Lung (tissue), 11 donors: ENCODE measurements at regions not wholly inside any gene's neighbourhood (a gene's known extent, or its start where the extent isn't known, plus 50 kb on each side); places are given as distances from the start of the nearest gene placed in this dataset.

Source experiments
- ATAC-seq: fragments of 200-7000 bp; cut with Tn5 transposase; one replicate; pipeline ENCODE4 v1.9.1; 2020; ENCODE audit warnings: moderate number of reproducible peaks; ENCODE audit not compliant: insufficient read depth, low FRiP score
- DNase-seq, 3 donors: peaks; one replicate each; pipeline ENCODE4 v3.0.0-alpha.2; 2013 to 2017
- H3K27ac ChIP-seq, 2 donors: one replicate each; pipeline ENCODE4 v1.5.1; 2013; ENCODE audit warnings: mild to moderate bottlenecking in 2 of 2, moderate library complexity in 2 of 2, control low read depth in 1 of 2, inconsistent platforms in 1 of 2, low read depth in 1 of 2, low read length in 1 of 2
- H3K27me3 ChIP-seq, 3 donors: one replicate each; pipeline ENCODE4 v1.5.1; 2013; ENCODE audit warnings: low read length in 2 of 3; ENCODE audit not compliant: control insufficient read depth in 3 of 3, insufficient read depth in 3 of 3
- H3K36me3 ChIP-seq, 4 donors: one replicate each; pipeline ENCODE4 v1.5.1; 2013; ENCODE audit warnings: low read length in 4 of 4, mild to moderate bottlenecking in 1 of 4, moderate library complexity in 1 of 4; ENCODE audit not compliant: control insufficient read depth in 4 of 4, insufficient read depth in 4 of 4
- H3K4me1 ChIP-seq, 5 donors: one replicate each; pipeline ENCODE4 v1.5.1; 2013; ENCODE audit warnings: low read length in 5 of 5, mild to moderate bottlenecking in 2 of 5, moderate library complexity in 1 of 5; ENCODE audit not compliant: control insufficient read depth in 5 of 5, insufficient read depth in 5 of 5
- H3K4me3 ChIP-seq: one replicate; pipeline ENCODE4 v1.5.1; 2013; ENCODE audit warnings: mild to moderate bottlenecking, control low read depth, moderate library complexity
- H3K9ac ChIP-seq, 2 donors: one replicate each; pipeline ENCODE4 v1.5.1; 2013; ENCODE audit warnings: low read length in 2 of 2, control low read depth in 1 of 2; ENCODE audit not compliant: insufficient read depth in 1 of 2
- H3K9me3 ChIP-seq, 4 donors: one replicate each; pipeline ENCODE4 v1.5.1; 2013; ENCODE audit warnings: low read length in 3 of 4, mild to moderate bottlenecking in 1 of 4, moderate library complexity in 1 of 4; ENCODE audit not compliant: control insufficient read depth in 4 of 4, insufficient read depth in 3 of 4
- WGBS, 2 donors: extraction: QIAGEN DNeasy Blood & Tissue Kit; methylation state at CpG; one replicate each; pipeline ENCODE4 v1.1.7; 2013; 5-methylcytosine and 5-hydroxymethylcytosine counted together
- TF ChIP-seq, protein P1 (sequence below): IDR thresholded peaks from 2 replicates; pipeline ENCODE4 v1.5.1; 2012; ENCODE audit warnings: mild to moderate bottlenecking; ENCODE audit errors: control extremely low read depth, extremely low read depth
- donor health status: control.
- donor health status: control.
- donor health status: Bipolar disorder and iron deficiency.
- donor health status: healthy.
- donor health status: DM: yes; HTN: yes; CAD: no.

DNA sequence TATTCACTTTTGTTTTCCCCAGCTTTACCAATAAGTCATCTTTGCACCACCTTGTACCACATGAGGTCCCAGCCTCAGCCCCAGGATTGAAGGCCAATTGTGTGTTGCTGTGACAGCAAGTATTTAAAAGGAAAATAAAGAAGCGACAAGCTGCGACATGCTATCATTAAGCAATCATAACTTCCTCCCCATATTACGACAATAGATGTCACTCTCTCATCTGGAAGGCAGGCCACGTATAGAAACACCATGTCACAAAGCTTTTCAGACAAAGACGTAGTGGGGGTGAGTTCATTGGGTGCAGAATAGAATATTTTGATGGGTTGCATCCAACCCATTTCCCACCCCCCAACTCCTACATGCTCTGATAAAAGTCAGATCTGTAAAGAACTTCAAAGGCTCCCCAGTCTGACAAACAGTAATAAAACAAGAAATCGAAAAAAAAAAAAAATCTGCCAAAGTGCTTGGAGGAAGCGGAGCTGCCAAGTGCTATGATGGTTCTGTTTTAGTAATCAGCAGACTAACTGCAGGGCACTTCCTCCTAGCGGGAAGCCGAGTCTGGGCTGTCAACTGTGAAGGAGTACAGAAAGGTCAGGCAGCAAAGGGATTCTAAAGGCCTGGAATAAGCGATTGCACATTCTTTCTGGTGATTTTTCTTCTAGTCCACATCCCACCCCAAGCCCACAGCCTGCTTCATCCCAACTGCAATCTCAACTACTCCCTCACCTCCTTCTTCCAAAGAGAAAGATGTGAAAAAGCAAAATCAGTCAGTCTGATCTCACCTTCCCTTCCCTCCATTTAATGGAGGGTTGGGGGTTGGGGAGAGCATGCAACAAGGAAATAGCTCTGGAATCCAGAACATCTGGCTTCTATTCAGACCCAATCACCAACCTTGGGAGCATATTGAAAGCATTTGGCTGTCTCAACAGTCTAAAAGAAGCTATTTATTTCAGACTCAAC lies 131.4 kb upstream of the UBASH3B start:
- ATAC-seq (no peak), DNase-seq (peak; percentile 78 to 90 (median 86))
- Histone ChIP-seq H3K27ac (peak overlapping the region in 1 of 2 donors; percentile 63), H3K4me3 (no peak overlapping the region), H3K27me3 (no peaks in the 10 kb centered on the region), H3K4me1 (peaks cover 0 to 22% (median 6%) of the 10 kb centered on the region in 5 donors), H3K36me3 (no peaks in the 10 kb centered on the region), H3K9me3 (no peaks in the 10 kb centered on the region), H3K9ac (no peak overlapping the region)
- TF ChIP-seq, protein P1, sequence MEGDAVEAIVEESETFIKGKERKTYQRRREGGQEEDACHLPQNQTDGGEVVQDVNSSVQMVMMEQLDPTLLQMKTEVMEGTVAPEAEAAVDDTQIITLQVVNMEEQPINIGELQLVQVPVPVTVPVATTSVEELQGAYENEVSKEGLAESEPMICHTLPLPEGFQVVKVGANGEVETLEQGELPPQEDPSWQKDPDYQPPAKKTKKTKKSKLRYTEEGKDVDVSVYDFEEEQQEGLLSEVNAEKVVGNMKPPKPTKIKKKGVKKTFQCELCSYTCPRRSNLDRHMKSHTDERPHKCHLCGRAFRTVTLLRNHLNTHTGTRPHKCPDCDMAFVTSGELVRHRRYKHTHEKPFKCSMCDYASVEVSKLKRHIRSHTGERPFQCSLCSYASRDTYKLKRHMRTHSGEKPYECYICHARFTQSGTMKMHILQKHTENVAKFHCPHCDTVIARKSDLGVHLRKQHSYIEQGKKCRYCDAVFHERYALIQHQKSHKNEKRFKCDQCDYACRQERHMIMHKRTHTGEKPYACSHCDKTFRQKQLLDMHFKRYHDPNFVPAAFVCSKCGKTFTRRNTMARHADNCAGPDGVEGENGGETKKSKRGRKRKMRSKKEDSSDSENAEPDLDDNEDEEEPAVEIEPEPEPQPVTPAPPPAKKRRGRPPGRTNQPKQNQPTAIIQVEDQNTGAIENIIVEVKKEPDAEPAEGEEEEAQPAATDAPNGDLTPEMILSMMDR, result no peak
- 18 to 36% methylated on average over 10 of the region's 10 CpGs for WGBS, 2 donors

DNA sequence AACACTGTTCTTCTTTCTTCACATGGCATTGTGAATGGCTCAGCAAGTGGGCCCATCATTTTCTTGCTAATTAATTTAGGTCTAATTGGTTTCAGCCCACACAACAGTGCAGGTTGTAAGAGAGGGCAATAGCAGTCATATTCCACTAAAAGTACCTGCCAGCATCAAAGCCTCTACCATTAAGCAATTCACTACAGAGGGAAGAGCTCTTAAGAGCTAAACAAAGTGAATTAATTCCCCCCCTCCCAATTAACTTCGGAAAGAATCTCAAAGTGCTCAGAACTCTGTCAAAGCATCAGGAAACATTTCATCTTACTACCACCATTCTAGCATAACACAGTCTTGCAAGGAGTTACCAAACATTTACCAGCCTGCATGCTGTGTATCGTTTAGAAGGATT lies 133.9 kb upstream of the UBASH3B start:
- Histone ChIP-seq H3K9ac (no peak overlapping the region), H3K9me3 (no peaks in the 10 kb centered on the region), H3K4me1 (peaks cover 0 to 22% (median 6%) of the 10 kb centered on the region in 5 donors), H3K4me3 (no peak overlapping the region), H3K36me3 (no peaks in the 10 kb centered on the region), H3K27me3 (no peaks in the 10 kb centered on the region), H3K27ac (no peak overlapping the region)
- ATAC-seq (no peak), DNase-seq (no peak)
- WGBS, 2 donors, result 60 to 78% methylated on average over 2 of the region's 2 CpGs
- TF ChIP-seq, protein P1, result no peak

DNA sequence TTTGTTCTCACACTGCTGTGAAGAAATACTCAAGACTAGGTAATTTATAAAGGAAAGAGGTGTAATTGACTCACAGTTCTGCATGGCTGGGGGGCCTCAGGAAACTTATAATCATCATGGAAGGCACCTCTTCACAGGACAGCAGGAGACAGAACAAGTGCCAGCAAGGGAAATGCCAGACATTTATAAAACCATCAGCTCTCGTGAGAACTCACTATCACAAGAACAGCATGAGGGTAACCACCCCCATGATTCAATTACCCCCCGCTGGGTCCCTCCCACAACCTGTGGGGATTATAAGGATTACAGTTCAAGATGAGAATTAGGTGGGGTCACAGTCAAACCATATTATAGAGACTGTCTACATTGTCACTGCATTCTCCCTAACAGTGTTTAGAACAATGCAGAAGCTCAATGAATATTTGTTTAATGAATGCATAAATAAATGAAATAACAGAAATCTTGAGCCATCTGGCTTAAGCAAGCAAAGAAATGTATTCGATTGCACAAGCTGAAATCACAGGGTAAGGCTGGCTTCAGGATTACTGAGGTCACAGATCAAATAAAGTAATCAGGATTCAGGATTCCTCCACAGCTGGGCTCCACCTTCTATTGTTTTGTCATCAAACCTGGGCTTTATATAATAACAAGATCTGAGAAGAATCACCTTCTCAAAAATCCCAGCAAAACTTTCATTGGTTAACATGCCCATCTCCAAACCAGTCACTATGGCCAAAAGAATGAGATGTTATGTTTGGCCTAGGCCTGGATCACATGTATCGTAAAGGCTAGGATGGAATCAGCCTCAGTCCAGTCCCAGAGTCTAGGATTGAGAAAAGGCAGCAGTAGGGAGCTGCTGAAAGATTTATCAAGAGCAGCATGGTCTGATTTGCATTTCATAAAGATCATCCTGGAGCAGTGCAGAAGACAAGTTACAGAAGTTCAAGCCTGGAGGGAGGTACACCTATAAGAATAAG lies 137.8 kb upstream of the UBASH3B start:
- ATAC-seq (no peak), DNase-seq (no peak)
- Histone ChIP-seq H3K27me3 (no peaks in the 10 kb centered on the region), H3K4me1 (peaks cover 0 to 1% (median 0%) of the 10 kb centered on the region in 5 donors), H3K4me3 (no peak overlapping the region), H3K36me3 (no peaks in the 10 kb centered on the region), H3K27ac (no peak overlapping the region), H3K9ac (no peak overlapping the region), H3K9me3 (no peaks in the 10 kb centered on the region)
- 71 to 87% methylated on average over 4 of the region's 4 CpGs for whole genome bisulfite sequencing, 2 donors
- TF ChIP-seq, protein P1, result no peak
